ENCODE measurements at regions not wholly inside any gene's neighbourhood (a gene's known extent, or its start where the extent isn't known, plus 50 kb on each side); places are given as distances from the start of the nearest gene placed in this dataset.

DNA sequence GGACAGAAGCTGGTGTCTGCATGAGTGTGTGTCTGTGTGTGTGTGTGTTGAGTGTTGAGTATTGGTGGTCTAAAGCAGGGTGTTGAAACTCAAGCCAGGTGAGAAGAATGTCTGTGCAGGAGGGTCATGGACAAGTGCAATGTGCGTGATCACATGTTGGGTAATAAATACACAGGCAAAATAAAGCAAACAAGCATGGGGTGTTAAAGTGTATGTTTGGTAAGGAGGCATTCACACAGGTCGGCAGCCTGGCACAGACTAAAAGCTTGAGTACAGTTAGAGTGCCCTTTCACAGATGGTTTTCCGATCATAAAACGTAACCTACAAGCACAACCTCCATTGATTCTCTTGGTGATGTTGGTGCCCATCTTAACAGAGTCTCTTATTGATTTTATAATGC lies 476.9 kb upstream of the KLHL1 start:
- no peak for FAIRE-seq
- H3K4me3 ChIP-seq (replicated peaks in 1 of 3; ENCODE audit: insufficient read depth in 1 of 3, low read depth in 2 of 3, low read length in 3 of 3), result no peak overlapping the region
- POLR2A ChIA-PET, result no interaction called here

DNA sequence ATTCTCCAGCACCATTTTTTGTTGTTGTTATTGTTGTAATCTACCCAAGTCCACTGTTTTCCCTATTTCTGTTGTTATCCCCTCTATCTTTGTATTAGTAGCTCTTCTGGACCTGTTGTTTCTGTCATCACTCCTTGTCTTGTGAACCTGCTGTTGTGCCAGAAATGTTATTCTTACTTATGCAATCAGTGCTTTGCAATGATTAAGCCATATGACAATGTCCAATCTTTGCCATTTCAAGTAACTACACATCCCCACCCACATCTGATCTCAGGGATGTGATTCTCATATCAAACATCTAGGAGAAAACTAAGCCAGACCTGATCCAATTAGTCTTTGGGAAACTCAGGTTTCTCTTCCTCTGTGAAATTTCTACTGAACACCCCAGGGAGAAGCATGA lies 472.6 kb upstream of the KLHL1 start:
- BruUV-seq (replicated peaks), result no TSS peak
- no peak overlapping the region for H2AFZ ChIP-seq (ENCODE audit: low read length)
- no peaks in the 10 kb centered on the region for H3K36me3 ChIP-seq (replicated peaks in 1 of 2; ENCODE audit: control insufficient read depth in 1 of 2, insufficient read depth in 2 of 2, low read length in 2 of 2)
- H3K4me1 ChIP-seq (ENCODE audit: insufficient read depth, low read length), result no peaks in the 10 kb centered on the region
- no peaks in the 10 kb centered on the region; a peak in 1 of 5 replicates for H3K27me3 ChIP-seq (ENCODE audit: control insufficient read depth in 1 of 2, insufficient read depth in 2 of 2, low read length in 2 of 2)
- DNase-seq (ENCODE audit: low spot score) (no peak), FAIRE-seq (no peak), ATAC-seq (no peak)
- no peak overlapping the region for H3K27ac ChIP-seq (ENCODE audit: extremely low read length, insufficient read depth, low read length)
- H3K4me3 ChIP-seq (replicated peaks in 1 of 3; ENCODE audit: insufficient read depth in 1 of 3, low read depth in 2 of 3, low read length in 3 of 3), result no peak overlapping the region
- H3K9ac ChIP-seq (ENCODE audit: insufficient read depth, low read depth, low read length), result no peak overlapping the region
- ChIA-PET POLR2A (no interaction called here), CTCF (ENCODE audit: low intra/inter-chr PET ratio, low total read pairs) (no interaction called here)
- H3K9me3 ChIP-seq (ENCODE audit: low read length), result no peaks in the 10 kb centered on the region
- in situ Hi-C loops (cut with HindIII; ENCODE audit: extremely low pct_ligation_motif_present, low pct_unique_long_range_greater_than_20kb) (no loop called here), intact Hi-C loops (cut with micrococcal nuclease; ENCODE audit: unreplicated experiment) (no loop called here)
- no peaks in the 10 kb centered on the region for H4K20me1 ChIP-seq (ENCODE audit: insufficient read depth, low read length)
- no peak overlapping the region for H3K4me2 ChIP-seq (ENCODE audit: low read depth, low read length)
- H3K79me2 ChIP-seq (ENCODE audit: insufficient read depth, low read length), result no peaks in the 10 kb centered on the region
- TF ChIP-seq IRF2 (CRISPR knock-in tag; IDR thresholded peaks at IDR 0.05) (no peak), ZNF883 (CRISPR knock-in tag; IDR thresholded peaks at IDR 0.05; ENCODE audit: not compliant biosample characterization) (no peak), SCMH1 (CRISPR knock-in tag; IDR thresholded peaks at IDR 0.05; ENCODE audit: borderline replicate concordance) (no peak), ZNF652 (CRISPR knock-in tag; IDR thresholded peaks at IDR 0.05; ENCODE audit: borderline replicate concordance, low read depth) (no peak)
- TF ChIP-seq, protein P1, sequence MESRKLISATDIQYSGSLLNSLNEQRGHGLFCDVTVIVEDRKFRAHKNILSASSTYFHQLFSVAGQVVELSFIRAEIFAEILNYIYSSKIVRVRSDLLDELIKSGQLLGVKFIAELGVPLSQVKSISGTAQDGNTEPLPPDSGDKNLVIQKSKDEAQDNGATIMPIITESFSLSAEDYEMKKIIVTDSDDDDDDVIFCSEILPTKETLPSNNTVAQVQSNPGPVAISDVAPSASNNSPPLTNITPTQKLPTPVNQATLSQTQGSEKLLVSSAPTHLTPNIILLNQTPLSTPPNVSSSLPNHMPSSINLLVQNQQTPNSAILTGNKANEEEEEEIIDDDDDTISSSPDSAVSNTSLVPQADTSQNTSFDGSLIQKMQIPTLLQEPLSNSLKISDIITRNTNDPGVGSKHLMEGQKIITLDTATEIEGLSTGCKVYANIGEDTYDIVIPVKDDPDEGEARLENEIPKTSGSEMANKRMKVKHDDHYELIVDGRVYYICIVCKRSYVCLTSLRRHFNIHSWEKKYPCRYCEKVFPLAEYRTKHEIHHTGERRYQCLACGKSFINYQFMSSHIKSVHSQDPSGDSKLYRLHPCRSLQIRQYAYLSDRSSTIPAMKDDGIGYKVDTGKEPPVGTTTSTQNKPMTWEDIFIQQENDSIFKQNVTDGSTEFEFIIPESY (CRISPR knock-in tag; IDR thresholded peaks at IDR 0.05), result no peak
- TF ChIP-seq, protein P2, sequence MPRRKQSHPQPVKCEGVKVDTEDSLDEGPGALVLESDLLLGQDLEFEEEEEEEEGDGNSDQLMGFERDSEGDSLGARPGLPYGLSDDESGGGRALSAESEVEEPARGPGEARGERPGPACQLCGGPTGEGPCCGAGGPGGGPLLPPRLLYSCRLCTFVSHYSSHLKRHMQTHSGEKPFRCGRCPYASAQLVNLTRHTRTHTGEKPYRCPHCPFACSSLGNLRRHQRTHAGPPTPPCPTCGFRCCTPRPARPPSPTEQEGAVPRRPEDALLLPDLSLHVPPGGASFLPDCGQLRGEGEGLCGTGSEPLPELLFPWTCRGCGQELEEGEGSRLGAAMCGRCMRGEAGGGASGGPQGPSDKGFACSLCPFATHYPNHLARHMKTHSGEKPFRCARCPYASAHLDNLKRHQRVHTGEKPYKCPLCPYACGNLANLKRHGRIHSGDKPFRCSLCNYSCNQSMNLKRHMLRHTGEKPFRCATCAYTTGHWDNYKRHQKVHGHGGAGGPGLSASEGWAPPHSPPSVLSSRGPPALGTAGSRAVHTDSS (CRISPR knock-in tag; conservative IDR thresholded peaks at IDR 0.05), result no peak
- TF ChIP-seq, protein P3, sequence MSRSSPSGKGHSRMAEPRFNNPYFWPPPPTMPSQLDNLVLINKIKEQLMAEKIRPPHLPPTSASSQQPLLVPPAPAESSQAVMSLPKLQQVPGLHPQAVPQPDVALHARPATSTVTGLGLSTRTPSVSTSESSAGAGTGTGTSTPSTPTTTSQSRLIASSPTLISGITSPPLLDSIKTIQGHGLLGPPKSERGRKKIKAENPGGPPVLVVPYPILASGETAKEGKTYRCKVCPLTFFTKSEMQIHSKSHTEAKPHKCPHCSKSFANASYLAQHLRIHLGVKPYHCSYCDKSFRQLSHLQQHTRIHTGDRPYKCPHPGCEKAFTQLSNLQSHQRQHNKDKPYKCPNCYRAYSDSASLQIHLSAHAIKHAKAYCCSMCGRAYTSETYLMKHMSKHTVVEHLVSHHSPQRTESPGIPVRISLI (CRISPR knock-in tag; IDR thresholded peaks at IDR 0.05; ENCODE audit: borderline replicate concordance), result no peak

More for the DNA sequence above, 476.9 kb upstream of the KLHL1 start:
- BruUV-seq (replicated peaks), result no TSS peak
- Histone ChIP-seq H3K9me3 (ENCODE audit: low read length) (no peaks in the 10 kb centered on the region), H4K20me1 (ENCODE audit: insufficient read depth, low read length) (no peaks in the 10 kb centered on the region), H3K4me1 (ENCODE audit: insufficient read depth, low read length) (no peaks in the 10 kb centered on the region), H3K79me2 (ENCODE audit: insufficient read depth, low read length) (no peaks in the 10 kb centered on the region), H3K27ac (ENCODE audit: extremely low read length, insufficient read depth, low read length) (no peak overlapping the region), H2AFZ (ENCODE audit: low read length) (no peak overlapping the region), H3K36me3 (replicated peaks in 1 of 2; ENCODE audit: control insufficient read depth in 1 of 2, insufficient read depth in 2 of 2, low read length in 2 of 2) (no peaks in the 10 kb centered on the region), H3K27me3 (ENCODE audit: control insufficient read depth in 1 of 2, insufficient read depth in 2 of 2, low read length in 2 of 2) (no peaks in the 10 kb centered on the region; a peak in 1 of 5 replicates), H3K4me2 (ENCODE audit: low read depth, low read length) (no peak overlapping the region), H3K9ac (ENCODE audit: insufficient read depth, low read depth, low read length) (no peak overlapping the region)
- in situ Hi-C loops (cut with HindIII; ENCODE audit: extremely low pct_ligation_motif_present, low pct_unique_long_range_greater_than_20kb), result no loop called here
- no peak for DNase-seq (ENCODE audit: low spot score)
- ATAC-seq, result no peak
- no peak for TF ChIP-seq RARA (CRISPR knock-in tag; IDR thresholded peaks at IDR 0.05)
- TF ChIP-seq, protein P4, sequence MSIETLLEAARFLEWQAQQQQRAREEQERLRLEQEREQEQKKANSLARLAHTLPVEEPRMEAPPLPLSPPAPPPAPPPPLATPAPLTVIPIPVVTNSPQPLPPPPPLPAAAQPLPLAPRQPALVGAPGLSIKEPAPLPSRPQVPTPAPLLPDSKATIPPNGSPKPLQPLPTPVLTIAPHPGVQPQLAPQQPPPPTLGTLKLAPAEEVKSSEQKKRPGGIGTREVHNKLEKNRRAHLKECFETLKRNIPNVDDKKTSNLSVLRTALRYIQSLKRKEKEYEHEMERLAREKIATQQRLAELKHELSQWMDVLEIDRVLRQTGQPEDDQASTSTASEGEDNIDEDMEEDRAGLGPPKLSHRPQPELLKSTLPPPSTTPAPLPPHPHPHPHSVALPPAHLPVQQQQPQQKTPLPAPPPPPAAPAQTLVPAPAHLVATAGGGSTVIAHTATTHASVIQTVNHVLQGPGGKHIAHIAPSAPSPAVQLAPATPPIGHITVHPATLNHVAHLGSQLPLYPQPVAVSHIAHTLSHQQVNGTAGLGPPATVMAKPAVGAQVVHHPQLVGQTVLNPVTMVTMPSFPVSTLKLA (IDR thresholded peaks at IDR 0.05), result peak; percentile 45
- WGBS (ENCODE audit: low lambda C conversion rate), result 2% methylated on average over 4 of the region's 4 CpGs
- intact Hi-C loops (cut with micrococcal nuclease; ENCODE audit: unreplicated experiment), result no loop called here
- CTCF ChIA-PET (ENCODE audit: low intra/inter-chr PET ratio, low total read pairs), result no interaction called here
